ENCODE measurements at regions not wholly inside any gene's neighbourhood (a gene's known extent, or its start where the extent isn't known, plus 50 kb on each side); places are given as distances from the start of the nearest gene placed in this dataset.

DNA sequence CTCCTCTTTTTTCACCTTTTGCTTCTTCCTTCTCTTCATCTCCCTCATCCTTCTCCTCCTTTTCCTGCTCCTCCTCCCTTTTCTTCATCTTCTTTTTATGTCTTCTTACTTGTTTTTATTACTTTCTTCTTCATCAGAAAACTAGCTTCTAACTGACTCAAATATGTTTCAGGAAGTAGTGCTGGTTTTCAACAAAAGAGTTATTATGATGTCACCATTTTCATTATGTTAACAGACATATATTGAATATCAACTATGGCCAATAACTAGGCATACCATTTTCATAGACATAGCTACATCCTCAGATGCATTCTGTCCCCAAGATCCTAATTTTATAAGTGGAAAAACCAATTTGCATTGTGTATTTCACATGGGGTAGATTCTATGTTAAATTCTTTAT, 252.9 kb upstream of the PAPPA start:
- no peaks in the 10 kb centered on the region for H3K4me1 Mint-ChIP-seq
- Histone ChIP-seq H3K9me3 (ENCODE audit: control insufficient read depth, low read length) (no peaks in the 10 kb centered on the region), H3K36me3 (ENCODE audit: control insufficient read depth, insufficient read depth, low read length) (no peaks in the 10 kb centered on the region), H3K9ac (ENCODE audit: extremely low read depth, low read length, poor library complexity, severe bottlenecking) (no peak overlapping the region), H3K27ac (ENCODE audit: low read depth, low read length) (no peak overlapping the region), H3K4me1 (ENCODE audit: control insufficient read depth, insufficient read depth, low read length) (no peaks in the 10 kb centered on the region), H3K4me3 (ENCODE audit: low read length) (no peak overlapping the region), H3K27me3 (ENCODE audit: control insufficient read depth, insufficient read depth, low read length, poor library complexity, severe bottlenecking) (peaks cover 6% of the 10 kb centered on the region)
- DNase-seq: no peak
- H3K36me3 Mint-ChIP-seq (ENCODE audit: low read depth): no peaks in the 10 kb centered on the region
- TF ChIP-seq, protein P1, sequence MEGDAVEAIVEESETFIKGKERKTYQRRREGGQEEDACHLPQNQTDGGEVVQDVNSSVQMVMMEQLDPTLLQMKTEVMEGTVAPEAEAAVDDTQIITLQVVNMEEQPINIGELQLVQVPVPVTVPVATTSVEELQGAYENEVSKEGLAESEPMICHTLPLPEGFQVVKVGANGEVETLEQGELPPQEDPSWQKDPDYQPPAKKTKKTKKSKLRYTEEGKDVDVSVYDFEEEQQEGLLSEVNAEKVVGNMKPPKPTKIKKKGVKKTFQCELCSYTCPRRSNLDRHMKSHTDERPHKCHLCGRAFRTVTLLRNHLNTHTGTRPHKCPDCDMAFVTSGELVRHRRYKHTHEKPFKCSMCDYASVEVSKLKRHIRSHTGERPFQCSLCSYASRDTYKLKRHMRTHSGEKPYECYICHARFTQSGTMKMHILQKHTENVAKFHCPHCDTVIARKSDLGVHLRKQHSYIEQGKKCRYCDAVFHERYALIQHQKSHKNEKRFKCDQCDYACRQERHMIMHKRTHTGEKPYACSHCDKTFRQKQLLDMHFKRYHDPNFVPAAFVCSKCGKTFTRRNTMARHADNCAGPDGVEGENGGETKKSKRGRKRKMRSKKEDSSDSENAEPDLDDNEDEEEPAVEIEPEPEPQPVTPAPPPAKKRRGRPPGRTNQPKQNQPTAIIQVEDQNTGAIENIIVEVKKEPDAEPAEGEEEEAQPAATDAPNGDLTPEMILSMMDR (conservative IDR thresholded peaks at IDR 0.05): no peak
- no peaks in the 10 kb centered on the region for H3K27me3 Mint-ChIP-seq (ENCODE audit: insufficient read depth)
- H3K27ac Mint-ChIP-seq: no peak overlapping the region
- H3K4me3 Mint-ChIP-seq: no peak overlapping the region
- H3K9me3 Mint-ChIP-seq: no peaks in the 10 kb centered on the region

DNA sequence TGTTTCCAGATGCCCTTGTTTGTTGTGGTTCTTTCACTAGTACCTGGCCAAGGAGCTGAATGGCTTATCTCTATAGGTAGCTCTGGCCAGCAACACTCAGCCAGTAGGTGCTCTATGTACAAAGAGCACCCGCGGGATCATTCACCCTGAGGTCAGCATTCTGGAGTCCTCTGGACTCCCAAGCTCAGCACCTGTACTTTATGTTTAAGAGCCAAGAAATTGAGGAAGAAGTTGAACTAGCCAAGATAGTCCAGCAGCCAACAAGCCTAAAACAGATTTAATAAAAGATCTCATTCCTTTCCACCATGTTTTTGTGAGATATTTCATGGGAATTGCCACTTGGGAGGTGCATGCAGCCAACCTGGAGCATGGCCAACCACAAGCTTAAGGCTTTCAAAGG, 242.6 kb upstream of the PAPPA start:
- Mint-ChIP-seq H3K27ac (no peak overlapping the region), H3K4me1 (peaks cover 18% of the 10 kb centered on the region), H3K9me3 (no peaks in the 10 kb centered on the region), H3K4me3 (no peak overlapping the region), H3K27me3 (ENCODE audit: insufficient read depth) (no peaks in the 10 kb centered on the region), H3K36me3 (ENCODE audit: low read depth) (no peaks in the 10 kb centered on the region)
- WGBS, 2 experiments (ENCODE audit: insufficient coverage in 1 of 2, insufficient read length in 1 of 2): 96 to 100% methylated on average over 2 of the region's 2 CpGs
- TF ChIP-seq, protein P1 (conservative IDR thresholded peaks at IDR 0.05): no peak
- Histone ChIP-seq H3K9me3 (ENCODE audit: control insufficient read depth, low read length) (no peaks in the 10 kb centered on the region), H3K4me1 (ENCODE audit: control insufficient read depth, insufficient read depth, low read length) (no peaks in the 10 kb centered on the region), H3K4me3 (ENCODE audit: low read length) (no peak overlapping the region), H3K36me3 (ENCODE audit: control insufficient read depth, insufficient read depth, low read length) (no peaks in the 10 kb centered on the region), H3K9ac (ENCODE audit: extremely low read depth, low read length, poor library complexity, severe bottlenecking) (no peak overlapping the region), H3K27me3 (ENCODE audit: control insufficient read depth, insufficient read depth, low read length, poor library complexity, severe bottlenecking) (no peaks in the 10 kb centered on the region), H3K27ac (ENCODE audit: low read depth, low read length) (no peak overlapping the region)
- no peak for DNase-seq

DNA sequence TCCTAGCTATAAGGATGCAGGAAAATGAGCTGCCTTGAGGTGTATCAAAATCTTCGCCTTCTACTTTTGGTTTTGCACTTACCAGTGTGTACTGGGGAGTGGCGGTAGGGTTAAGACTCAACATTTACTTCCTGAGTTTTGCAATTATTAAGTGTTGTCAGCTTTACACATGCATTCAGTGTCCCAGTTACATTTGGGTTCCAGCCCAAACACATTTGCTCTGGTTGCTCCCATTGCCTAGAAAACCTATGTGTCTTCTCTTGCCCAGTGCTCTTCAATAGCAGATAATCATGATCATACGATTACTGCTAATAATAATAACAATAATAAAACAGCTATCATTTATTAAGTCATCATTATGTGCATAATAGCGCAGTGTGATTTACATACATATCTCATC, 241.5 kb upstream of the PAPPA start:
- Histone ChIP-seq H3K27me3 (ENCODE audit: control insufficient read depth, insufficient read depth, low read length, poor library complexity, severe bottlenecking) (no peaks in the 10 kb centered on the region), H3K4me3 (ENCODE audit: low read length) (no peak overlapping the region), H3K27ac (ENCODE audit: low read depth, low read length) (no peak overlapping the region), H3K9me3 (ENCODE audit: control insufficient read depth, low read length) (no peaks in the 10 kb centered on the region), H3K36me3 (ENCODE audit: control insufficient read depth, insufficient read depth, low read length) (no peaks in the 10 kb centered on the region), H3K9ac (ENCODE audit: extremely low read depth, low read length, poor library complexity, severe bottlenecking) (no peak overlapping the region), H3K4me1 (ENCODE audit: control insufficient read depth, insufficient read depth, low read length) (no peaks in the 10 kb centered on the region)
- H3K4me3 Mint-ChIP-seq: no peak overlapping the region
- WGBS, 2 experiments (ENCODE audit: insufficient coverage in 1 of 2, insufficient read length in 1 of 2): 94 to 96% methylated on average over 2 to 4 of the region's 4 CpGs
- H3K27me3 Mint-ChIP-seq (ENCODE audit: insufficient read depth): no peaks in the 10 kb centered on the region
- H3K27ac Mint-ChIP-seq: no peak overlapping the region
- peaks cover 18% of the 10 kb centered on the region for H3K4me1 Mint-ChIP-seq
- H3K9me3 Mint-ChIP-seq: no peaks in the 10 kb centered on the region
- TF ChIP-seq, protein P1 (conservative IDR thresholded peaks at IDR 0.05): no peak
- no peaks in the 10 kb centered on the region for H3K36me3 Mint-ChIP-seq (ENCODE audit: low read depth)
- no peak for DNase-seq

All from endodermal cell (in vitro differentiated cells).